AG04449 (cell line): ENCODE measurements at regions not wholly inside any gene's neighbourhood (a gene's known extent, or its start where the extent isn't known, plus 50 kb on each side); places are given as distances from the start of the nearest gene placed in this dataset.

Experiments
- CTCF ChIA-PET: fragments of 350-600 bp; formaldehyde crosslinking; extraction: SDS; loops from one replicate; lab custom pipeline; 2021; ENCODE audit warnings: antibody characterized with exemption; lab: Yijun Ruan, JAX
- POLR2A ChIA-PET: fragments of 400-600, 350-600 bp; formaldehyde crosslinking; extraction: SDS; loops from one replicate; lab custom pipeline; 2020; ENCODE audit warnings: antibody characterized with exemption, inconsistent platforms; lab: Yijun Ruan, JAX
- DNase-seq: peaks from one replicate; pipeline ENCODE4 v3.0.0-alpha.2; 2010; ENCODE audit warnings: low read depth, low spot score
- H3K4me3 ChIP-seq: 2 replicates; pipeline ENCODE4 v1.5.1; 2011; ENCODE audit warnings: low read depth, mild to moderate bottlenecking, control low read depth, low read length
- TF ChIP-seq, protein P1 (sequence below): IDR thresholded peaks from one replicate; pipeline ENCODE4 v1.5.1; 2011; ENCODE audit warnings: mild to moderate bottlenecking, moderate library complexity, low read length, control low read depth, inconsistent platforms; ENCODE audit not compliant: insufficient read depth; ENCODE audit errors: missing control alignments

DNA sequence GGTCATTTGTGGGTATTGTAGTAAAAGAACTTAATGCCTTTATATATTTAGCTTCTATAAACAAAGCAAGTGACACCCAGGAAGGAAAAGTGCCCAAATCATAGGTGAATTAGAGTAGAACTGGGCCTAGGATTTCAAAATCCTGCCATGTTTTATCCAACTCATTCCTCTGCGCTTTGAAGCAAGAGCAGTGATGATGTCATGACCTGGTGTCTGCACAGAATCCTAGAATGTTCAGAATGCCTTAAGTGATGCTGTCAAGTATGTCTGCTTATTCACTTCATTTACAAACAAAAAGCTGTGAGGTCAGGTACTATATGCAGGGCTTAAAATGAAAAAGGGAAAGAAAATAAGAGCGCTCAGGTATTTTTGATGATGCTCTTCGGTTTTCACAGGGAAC lies 737.2 kb upstream of the ANKRD30A start:
- TF ChIP-seq, protein P1, sequence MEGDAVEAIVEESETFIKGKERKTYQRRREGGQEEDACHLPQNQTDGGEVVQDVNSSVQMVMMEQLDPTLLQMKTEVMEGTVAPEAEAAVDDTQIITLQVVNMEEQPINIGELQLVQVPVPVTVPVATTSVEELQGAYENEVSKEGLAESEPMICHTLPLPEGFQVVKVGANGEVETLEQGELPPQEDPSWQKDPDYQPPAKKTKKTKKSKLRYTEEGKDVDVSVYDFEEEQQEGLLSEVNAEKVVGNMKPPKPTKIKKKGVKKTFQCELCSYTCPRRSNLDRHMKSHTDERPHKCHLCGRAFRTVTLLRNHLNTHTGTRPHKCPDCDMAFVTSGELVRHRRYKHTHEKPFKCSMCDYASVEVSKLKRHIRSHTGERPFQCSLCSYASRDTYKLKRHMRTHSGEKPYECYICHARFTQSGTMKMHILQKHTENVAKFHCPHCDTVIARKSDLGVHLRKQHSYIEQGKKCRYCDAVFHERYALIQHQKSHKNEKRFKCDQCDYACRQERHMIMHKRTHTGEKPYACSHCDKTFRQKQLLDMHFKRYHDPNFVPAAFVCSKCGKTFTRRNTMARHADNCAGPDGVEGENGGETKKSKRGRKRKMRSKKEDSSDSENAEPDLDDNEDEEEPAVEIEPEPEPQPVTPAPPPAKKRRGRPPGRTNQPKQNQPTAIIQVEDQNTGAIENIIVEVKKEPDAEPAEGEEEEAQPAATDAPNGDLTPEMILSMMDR: no peak
- no peak overlapping the region for H3K4me3 ChIP-seq
- CTCF ChIA-PET: no interaction called here
- DNase-seq: no peak
- POLR2A ChIA-PET: no interaction called here

DNA sequence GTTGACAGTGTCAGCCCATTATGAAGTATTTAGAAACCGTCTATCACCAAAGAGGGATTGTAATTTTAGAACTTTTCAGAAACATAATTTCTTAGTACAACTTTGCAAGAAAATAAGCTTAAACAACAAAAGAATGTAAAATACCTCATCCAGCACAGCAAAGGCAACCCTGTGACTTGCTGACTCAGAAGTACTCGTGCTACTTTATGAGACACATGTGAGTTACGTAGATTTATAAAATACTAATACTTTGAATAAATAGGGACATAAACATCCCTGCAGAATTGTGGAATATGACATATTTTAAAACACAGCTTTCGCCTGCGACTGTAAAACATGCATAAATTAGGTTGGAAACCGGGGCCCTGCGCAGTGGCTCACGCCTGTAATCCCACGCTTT lies 739.7 kb upstream of the ANKRD30A start:
- CTCF ChIA-PET: interaction anchor here (1.1 to 1.2 kb wide), 2 partner anchors 9 to 340 kb away, joined by 3 to 4 read pairs; no protein-coding TSS in a partner anchor
- POLR2A ChIA-PET: no interaction called here
- no peak for DNase-seq
- no peak overlapping the region for H3K4me3 ChIP-seq
- TF ChIP-seq, protein P1: no peak

DNA sequence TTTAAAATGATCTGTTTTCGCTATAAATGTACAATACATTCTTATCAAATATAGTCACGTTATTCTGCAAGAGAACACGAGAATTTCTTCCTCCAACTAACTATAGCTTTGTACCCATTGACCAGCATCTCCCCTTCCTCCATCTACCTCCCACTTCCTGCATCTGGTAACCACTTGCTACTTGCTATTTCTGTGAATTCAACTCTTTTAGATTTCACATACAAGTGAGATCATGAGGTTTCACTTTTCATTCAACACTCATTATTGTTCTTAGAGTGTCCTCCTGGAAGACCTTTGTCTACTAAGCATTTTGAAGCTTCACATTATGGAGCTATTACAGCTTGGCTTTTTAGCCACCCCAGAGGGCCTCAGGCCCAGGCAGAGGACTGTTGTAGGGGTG lies 741.3 kb upstream of the FZD8 start:
- H3K4me3 ChIP-seq: no peak overlapping the region
- DNase-seq: no peak
- CTCF ChIA-PET: no interaction called here
- TF ChIP-seq, protein P1: no peak
- POLR2A ChIA-PET: no interaction called here

DNA sequence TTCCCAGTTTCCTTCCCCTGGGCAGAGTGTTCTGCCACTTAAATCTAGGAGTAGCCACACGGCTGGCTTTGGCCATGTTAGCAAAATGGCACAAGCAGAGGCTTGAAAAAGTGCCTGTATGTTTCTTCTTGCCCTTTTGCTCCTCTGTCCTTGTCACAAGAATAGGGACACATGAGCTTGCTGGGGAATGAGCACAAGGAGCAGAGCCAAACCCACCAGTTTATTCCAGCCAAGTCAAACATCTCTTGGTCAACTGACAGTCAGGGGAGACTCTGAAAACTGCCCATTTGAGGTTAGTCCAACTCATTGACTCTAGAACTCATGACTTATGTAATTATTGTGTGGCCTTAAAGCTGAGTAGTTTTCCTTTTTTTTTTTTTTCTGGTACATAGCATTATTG lies 739.7 kb upstream of the FZD8 start:
- TF ChIP-seq, protein P1: no peak

DNA sequence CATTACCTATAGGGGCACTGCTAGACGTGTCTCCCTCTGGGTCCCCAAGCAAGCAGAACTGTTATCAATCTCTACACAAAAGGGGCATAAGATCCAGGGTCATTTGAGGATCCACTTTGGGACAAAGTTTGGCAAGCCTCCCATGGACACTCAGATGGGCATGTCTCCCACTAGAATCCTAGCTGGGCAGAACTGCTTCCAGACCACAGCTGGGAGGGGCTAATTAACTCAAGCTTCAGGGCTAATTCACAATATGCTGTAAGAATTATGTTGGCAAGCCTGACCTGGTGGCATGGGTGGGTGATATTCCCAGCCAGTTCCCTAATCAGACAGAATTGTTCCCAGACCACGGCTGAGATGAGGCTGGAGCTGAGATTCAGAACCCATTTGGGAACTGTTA lies 738.4 kb upstream of the FZD8 start:
- ChIA-PET POLR2A (no interaction called here), CTCF (no interaction called here)
- TF ChIP-seq, protein P1: no peak
- no peak for DNase-seq
- H3K4me3 ChIP-seq: no peak overlapping the region

More for the DNA sequence above, 739.7 kb upstream of the FZD8 start:
- ChIA-PET POLR2A (no interaction called here), CTCF (no interaction called here)
- DNase-seq: no peak
- H3K4me3 ChIP-seq: no peak overlapping the region

DNA sequence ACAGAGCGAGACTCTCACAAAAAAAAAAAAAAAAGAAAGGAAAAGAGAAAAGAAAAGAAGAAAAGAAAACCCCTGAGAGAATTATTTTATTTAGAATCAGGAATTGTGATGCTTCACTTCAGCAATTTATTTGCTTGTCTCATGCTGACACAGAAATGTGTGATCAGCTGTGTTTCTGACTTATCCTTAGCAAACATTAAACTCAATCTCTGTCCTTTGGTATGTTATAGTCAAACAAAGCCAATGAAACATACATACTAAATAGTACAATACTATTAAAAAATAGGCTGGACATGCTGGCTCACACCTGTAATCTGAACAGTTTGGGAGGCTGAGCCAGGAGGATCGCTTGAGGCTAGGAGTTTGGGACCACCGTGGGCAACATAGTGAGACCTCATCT lies 733.0 kb upstream of the FZD8 start:
- TF ChIP-seq, protein P1: no peak
- no peak for DNase-seq
- POLR2A ChIA-PET: no interaction called here
- no peak overlapping the region for H3K4me3 ChIP-seq
- CTCF ChIA-PET: no interaction called here
